Activated naive CD8-positive, alpha-beta T cell treated with anti-CD3 and anti-CD28 coated beads for 36 hours (primary cell): ENCODE measurements at regions not wholly inside any gene's neighbourhood (a gene's known extent, or its start where the extent isn't known, plus 50 kb on each side); places are given as distances from the start of the nearest gene placed in this dataset.
"Not testable (repeated sequence)": the region's sequence is repeated elsewhere in the genome, so short reads cannot be mapped to it uniquely, and the experiment has no call there.

ENCODE experiments used
- DNase-seq: peaks from one replicate; pipeline ENCODE4 v3.0.0; 2021
- H3K27ac Mint-ChIP-seq: one replicate; pipeline ENCODE4 v1.8.0; 2022; ENCODE audit warnings: mild to moderate bottlenecking, moderate library complexity, mixed read lengths
- H3K27me3 Mint-ChIP-seq: one replicate; pipeline ENCODE4 v1.8.0; 2022; ENCODE audit warnings: mild to moderate bottlenecking, mixed read lengths
- H3K36me3 Mint-ChIP-seq: one replicate; pipeline ENCODE4 v1.8.0; 2021; ENCODE audit warnings: mild to moderate bottlenecking, mixed read lengths
- H3K4me1 Mint-ChIP-seq: one replicate; pipeline ENCODE4 v1.8.0; 2021; ENCODE audit warnings: mixed read lengths
- H3K4me3 Mint-ChIP-seq: one replicate; pipeline ENCODE4 v1.8.0; 2022; ENCODE audit warnings: mild to moderate bottlenecking, moderate library complexity, mixed read lengths
- H3K9me3 Mint-ChIP-seq: one replicate; pipeline ENCODE4 v1.8.0; 2022; ENCODE audit warnings: mixed read lengths

DNA sequence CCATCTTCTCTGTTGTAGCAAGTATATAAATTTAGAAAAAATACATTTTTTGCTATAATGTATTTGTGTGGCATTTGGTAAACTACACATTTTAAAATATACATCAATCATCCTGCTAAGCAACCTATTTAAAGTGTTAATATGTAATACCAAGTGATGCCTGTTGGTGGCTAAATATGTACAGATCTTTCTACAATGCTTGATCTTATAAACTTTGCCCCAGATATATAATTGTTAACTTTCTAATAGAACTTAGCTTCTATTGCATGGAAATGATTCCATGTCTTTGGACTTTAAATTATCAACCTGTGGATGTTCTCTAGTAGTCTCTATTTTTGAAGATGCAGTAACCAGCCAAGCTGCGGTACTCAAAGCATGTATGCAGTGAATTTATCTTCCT lies 1260.4 kb upstream of the RAG2 start:
- no peaks in the 10 kb centered on the region for H3K27me3 Mint-ChIP-seq
- H3K4me3 Mint-ChIP-seq: no peak overlapping the region
- no peaks in the 10 kb centered on the region for H3K4me1 Mint-ChIP-seq
- H3K27ac Mint-ChIP-seq: no peak overlapping the region
- no peak for DNase-seq
- H3K36me3 Mint-ChIP-seq: no peaks in the 10 kb centered on the region
- H3K9me3 Mint-ChIP-seq: peaks cover 5% of the 10 kb centered on the region

DNA sequence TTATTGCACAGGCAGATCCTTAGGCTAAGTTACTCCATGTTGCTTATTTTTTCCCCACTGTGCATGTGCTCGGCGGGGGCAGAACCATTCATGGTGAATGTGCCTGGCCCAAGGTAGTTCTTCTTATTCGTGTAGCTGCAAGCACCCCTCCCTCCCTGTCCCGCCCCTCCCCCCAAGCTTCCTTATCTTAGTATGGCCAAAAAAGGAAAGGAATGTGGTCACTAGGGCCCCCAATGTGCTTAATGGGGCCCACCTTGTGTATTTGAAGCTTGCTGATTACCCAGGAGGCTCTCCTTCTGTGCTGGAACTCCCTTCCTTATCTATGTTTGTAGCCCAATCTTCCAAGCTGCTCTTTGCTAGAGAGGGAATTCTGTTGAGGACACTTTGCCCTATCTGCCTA lies 1259.7 kb upstream of the RAG2 start:
- Mint-ChIP-seq H3K4me1 (no peaks in the 10 kb centered on the region), H3K9me3 (peaks cover 5% of the 10 kb centered on the region), H3K36me3 (no peaks in the 10 kb centered on the region), H3K27ac (no peak overlapping the region), H3K27me3 (no peaks in the 10 kb centered on the region), H3K4me3 (no peak overlapping the region)
- DNase-seq: no peak

DNA sequence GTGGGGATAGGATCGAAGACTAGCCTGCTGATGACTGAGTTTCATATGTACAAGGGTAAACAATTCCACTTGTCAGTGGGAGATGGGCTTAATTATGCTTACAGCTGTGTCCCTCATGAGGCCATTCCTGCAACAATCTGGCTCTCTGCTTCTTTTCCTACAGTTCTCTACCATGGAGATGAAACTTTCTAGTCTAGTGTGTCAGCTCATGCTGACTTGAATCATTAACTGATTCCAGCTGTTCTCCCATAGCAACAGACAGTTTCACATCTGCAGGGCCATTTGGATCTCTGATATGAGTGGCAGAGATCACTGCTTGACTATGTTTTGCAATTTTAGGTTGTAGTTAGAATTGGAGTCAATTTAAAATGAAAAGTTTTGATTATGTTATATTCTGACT lies 1251.7 kb upstream of the RAG2 start:
- Mint-ChIP-seq H3K4me3 (no peak overlapping the region), H3K4me1 (no peaks in the 10 kb centered on the region), H3K9me3 (peaks cover 6% of the 10 kb centered on the region), H3K27me3 (no peaks in the 10 kb centered on the region), H3K36me3 (no peaks in the 10 kb centered on the region), H3K27ac (no peak overlapping the region)
- DNase-seq: no peak

DNA sequence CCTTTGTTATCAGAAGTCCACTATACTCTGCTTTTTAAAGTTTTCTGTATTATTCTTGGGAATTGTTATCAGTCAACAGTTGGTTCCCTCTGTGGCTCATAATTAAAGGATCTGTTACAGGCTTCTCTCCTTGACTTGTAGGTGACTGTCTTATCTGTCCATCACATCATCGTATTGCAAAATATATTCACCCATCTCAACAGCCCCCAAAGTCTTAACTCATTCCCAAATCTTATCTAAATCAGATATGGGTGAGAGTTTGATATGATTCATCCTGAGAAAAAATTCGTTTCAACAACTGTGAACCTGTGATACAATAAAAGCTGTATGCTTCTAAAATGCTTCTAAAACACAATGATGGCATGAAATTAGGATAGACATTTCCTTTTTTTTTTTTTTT lies 1245.6 kb upstream of the RAG2 start:
- no peak overlapping the region for H3K27ac Mint-ChIP-seq
- H3K36me3 Mint-ChIP-seq: no peaks in the 10 kb centered on the region
- H3K27me3 Mint-ChIP-seq: no peaks in the 10 kb centered on the region
- DNase-seq: no peak
- H3K4me1 Mint-ChIP-seq: no peaks in the 10 kb centered on the region
- H3K9me3 Mint-ChIP-seq: peaks cover 9% of the 10 kb centered on the region
- no peak overlapping the region for H3K4me3 Mint-ChIP-seq

DNA sequence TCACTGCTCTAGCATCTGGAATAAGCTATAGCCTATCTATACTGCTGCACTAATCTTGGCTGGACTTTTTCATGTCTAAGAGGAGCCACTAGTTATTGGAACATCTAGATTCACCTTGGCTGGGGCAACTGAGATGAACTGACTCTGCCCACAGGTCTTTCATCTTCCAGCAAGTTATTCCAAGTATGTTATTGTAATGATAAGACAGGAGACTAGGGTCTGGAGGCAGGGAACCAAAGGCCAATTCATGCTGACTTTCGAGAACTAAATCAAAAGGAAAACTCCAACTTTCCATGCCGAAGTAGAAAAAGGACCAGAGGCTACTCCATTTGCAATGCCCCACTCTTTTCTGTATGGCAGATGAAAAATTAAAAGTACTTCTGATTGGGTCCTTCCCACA lies 1243.0 kb upstream of the RAG2 start:
- Mint-ChIP-seq H3K4me1 (no peaks in the 10 kb centered on the region), H3K36me3 (no peaks in the 10 kb centered on the region), H3K27ac (no peak overlapping the region), H3K4me3 (no peak overlapping the region), H3K9me3 (peaks cover 9% of the 10 kb centered on the region), H3K27me3 (no peaks in the 10 kb centered on the region)
- no peak for DNase-seq

DNA sequence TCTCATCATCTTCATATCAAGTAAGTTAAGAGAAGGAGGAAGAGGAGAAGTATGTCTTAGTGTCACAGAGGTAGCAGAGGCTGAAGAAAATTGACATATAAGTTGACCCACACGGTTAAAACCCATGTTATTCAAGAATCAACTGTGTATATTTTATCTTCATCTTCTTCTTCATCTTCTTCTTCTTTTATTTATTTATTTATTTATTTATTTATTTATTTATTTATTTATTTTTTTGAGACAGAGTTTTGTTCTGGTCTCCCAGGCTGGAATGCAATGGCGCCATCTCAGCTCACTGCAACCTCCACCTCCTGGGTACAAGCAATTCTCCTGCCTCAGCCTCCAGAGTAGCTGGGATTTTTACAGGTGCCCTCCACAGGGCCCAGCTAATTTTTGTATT lies 1242.3 kb upstream of the RAG2 start:
- not testable (repeated sequence) for H3K27me3 Mint-ChIP-seq, H3K9me3 Mint-ChIP-seq, DNase-seq, H3K36me3 Mint-ChIP-seq, H3K4me3 Mint-ChIP-seq, H3K27ac Mint-ChIP-seq, H3K4me1 Mint-ChIP-seq

DNA sequence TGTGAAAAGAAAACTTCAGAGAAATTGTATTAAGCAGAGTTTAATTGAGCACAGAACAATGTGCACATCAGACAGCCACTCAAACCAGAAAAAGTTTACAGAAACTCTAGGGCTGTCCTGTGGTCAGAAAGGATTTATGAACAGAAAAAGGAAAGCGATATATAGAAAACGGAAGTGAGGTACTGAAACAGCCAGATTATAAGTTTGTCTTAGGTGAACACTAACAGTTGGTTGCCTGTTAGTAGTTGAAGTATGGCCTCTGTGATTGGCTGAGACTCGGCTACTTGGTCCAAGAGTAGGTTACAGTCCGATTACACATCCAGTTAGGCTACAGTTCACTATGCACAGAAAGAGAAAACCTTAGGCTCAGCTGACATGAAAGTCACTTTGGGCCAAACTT lies 1232.5 kb upstream of the RAG2 start:
- H3K4me3 Mint-ChIP-seq: no peak overlapping the region
- no peaks in the 10 kb centered on the region for H3K36me3 Mint-ChIP-seq
- no peak for DNase-seq
- H3K9me3 Mint-ChIP-seq: no peaks in the 10 kb centered on the region
- no peaks in the 10 kb centered on the region for H3K27me3 Mint-ChIP-seq
- no peaks in the 10 kb centered on the region for H3K4me1 Mint-ChIP-seq
- H3K27ac Mint-ChIP-seq: no peak overlapping the region

DNA sequence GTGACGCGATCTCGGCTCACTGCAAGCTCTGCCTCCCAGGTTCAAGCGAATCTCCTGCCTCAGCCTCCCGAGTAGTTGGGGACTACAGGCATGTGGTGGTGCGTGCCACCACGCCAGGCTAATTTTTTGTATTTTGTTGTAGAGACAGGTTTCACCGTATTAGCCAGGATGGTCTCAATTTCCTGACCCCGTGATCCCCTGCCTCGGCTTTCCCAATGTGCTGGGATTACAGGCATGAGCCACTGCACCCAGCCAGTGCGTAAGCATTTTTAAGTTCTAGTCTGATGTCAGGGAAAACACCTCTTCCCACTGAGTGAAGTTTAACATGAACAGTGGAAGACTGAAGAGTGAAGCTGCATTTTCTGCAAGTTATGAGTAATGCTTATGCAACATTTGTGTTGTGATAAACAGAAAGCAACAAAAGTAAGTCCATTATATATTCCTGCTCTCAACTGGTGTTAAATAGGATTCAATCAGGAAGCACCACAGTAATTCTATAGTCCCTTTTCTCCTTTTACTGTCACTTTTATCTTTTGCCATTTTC lies 1219.8 kb upstream of the RAG2 start:
- Mint-ChIP-seq H3K4me3 (no peak overlapping the region), H3K4me1 (no peaks in the 10 kb centered on the region), H3K27ac (no peak overlapping the region), H3K36me3 (no peaks in the 10 kb centered on the region), H3K9me3 (peaks cover 8% of the 10 kb centered on the region), H3K27me3 (no peaks in the 10 kb centered on the region)
- no peak for DNase-seq

DNA sequence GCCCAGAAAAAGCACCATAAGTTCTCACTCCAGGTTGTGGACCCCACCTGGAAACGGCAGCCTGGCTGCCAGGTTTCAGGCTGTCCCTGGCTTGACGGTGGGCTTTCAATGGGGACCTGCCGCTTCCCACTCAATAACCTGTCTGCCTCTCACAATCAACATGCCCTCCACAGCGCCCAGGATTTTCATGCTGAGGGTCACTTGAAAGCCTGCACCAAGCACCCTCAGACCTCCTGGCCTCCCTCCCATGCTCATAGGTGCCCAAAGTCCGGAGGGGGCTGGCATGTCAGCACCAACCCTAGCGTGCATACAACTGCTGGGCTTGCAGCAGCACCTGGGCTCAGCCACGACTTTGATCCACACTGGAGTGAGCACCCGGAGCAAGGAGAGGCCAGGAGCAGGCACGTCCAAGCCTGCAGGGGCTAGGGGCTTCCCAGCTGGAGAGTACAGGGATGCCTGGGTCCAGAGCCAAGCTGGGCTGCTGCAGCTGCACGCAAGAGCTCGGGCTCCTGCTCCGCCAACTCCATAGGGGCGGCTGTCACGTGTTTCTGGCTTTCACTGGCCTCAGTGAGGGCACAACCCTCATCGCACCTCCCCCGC lies 1214.3 kb upstream of the RAG2 start:
- H3K36me3 Mint-ChIP-seq: no peaks in the 10 kb centered on the region
- no peaks in the 10 kb centered on the region for H3K27me3 Mint-ChIP-seq
- no peak overlapping the region for H3K27ac Mint-ChIP-seq
- H3K4me3 Mint-ChIP-seq: no peak overlapping the region
- no peak for DNase-seq
- H3K4me1 Mint-ChIP-seq: no peaks in the 10 kb centered on the region
- H3K9me3 Mint-ChIP-seq: no peaks in the 10 kb centered on the region

DNA sequence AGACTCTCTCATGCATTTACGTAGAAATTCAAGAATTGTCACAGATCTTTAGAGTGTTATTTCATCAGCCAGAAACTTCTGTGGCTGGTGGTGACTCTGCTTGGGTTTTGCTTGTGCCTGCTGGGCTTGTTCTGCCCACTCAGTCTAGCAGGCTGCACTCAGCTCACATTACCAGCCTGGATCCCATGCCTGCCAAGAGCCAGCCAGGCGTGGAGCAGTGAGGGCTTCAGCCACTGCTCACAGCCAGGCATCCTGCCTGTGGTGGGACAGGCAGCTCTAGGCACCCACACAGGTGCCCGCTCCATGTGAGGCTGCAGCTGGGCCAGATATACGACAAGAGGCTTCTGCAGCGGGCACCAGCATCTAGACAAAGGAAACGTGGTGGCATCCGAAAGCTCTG lies 1213.3 kb upstream of the RAG2 start:
- H3K27me3 Mint-ChIP-seq: no peaks in the 10 kb centered on the region
- DNase-seq: no peak
- no peak overlapping the region for H3K4me3 Mint-ChIP-seq
- H3K27ac Mint-ChIP-seq: no peak overlapping the region
- H3K4me1 Mint-ChIP-seq: no peaks in the 10 kb centered on the region
- no peaks in the 10 kb centered on the region for H3K36me3 Mint-ChIP-seq
- no peaks in the 10 kb centered on the region for H3K9me3 Mint-ChIP-seq

DNA sequence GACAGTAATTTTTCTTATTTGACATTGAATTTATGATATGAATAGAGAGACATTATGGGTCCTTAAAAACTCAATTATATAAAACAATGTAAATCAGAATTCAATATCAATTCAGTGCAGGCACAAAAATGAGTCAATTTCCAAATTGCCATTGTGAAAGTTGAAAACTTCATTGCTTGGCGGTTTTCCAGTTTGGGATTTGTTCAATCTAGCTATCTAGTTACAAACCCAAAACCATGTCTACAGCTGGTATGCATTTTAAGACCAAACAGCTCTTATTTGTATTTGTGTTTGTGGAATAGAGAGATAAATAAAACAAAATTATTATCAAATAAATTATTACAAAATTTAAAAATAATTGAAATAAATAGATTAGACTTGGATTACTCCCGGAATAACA lies 1206.6 kb upstream of the RAG2 start:
- no peaks in the 10 kb centered on the region for H3K4me1 Mint-ChIP-seq
- no peak overlapping the region for H3K4me3 Mint-ChIP-seq
- no peak for DNase-seq
- no peak overlapping the region for H3K27ac Mint-ChIP-seq
- peaks cover 7% of the 10 kb centered on the region for H3K9me3 Mint-ChIP-seq
- no peaks in the 10 kb centered on the region for H3K36me3 Mint-ChIP-seq
- H3K27me3 Mint-ChIP-seq: no peaks in the 10 kb centered on the region

DNA sequence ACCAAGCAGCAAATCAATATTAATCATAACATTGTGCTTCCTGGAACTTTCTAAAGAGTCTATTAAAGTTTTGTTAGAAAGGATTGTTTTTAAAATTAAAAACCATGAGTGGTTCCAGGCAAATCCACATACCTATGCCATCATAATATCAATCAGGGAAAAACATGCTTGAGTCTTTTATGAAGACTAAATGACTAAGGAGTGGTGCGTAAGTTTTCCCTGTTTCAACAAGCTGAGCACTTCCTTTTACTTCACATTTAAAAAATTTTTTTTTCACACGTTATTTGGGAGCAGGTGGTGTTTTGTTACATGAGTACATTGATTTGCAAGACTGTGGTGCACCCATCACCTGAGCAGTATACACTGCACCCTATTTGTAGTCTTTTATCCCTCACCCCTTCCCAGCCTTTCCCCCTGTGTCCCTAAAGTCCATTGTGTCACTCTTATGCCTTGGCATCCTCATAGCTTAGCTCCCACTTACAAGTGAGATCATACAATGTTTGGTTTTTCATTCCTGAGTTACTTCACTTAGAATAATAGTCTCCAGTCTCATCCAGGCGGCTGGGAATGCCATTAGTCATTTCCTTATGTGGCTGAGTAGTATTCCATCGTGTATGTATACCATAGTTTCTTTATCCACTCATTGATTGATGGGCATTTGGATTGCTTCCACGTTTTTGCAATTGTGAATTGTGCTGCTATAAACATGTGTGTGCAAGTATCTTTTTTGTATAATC lies 1190.3 kb upstream of the RAG2 start:
- DNase-seq: no peak
- Mint-ChIP-seq H3K9me3 (peaks cover 16% of the 10 kb centered on the region), H3K4me1 (no peaks in the 10 kb centered on the region), H3K27ac (no peak overlapping the region), H3K36me3 (no peaks in the 10 kb centered on the region), H3K4me3 (no peak overlapping the region), H3K27me3 (no peaks in the 10 kb centered on the region)

DNA sequence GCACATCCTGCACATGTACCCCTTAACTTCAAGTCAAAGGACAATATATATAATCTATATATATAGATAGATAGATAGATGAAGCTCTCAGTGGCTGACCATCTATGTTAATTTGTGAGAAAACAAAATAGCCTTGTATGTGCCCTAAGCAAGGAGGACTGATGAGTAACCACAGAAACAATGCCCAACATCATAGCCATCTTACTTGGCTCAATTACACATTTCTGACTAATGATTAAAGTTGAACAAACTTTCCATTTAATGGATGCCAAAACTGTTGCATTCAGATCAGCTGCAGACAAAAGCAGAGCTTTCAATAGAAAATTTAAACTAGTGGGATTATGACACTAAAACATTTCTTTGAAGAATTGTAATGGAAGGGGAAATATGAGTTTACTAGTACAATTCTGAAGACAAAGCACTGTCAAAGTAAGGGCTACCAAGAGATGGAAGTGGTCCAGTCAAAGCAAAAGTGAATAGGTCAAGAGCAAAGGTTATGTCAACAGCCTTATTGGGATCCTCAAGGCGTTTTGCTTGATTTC lies 1188.2 kb upstream of the RAG2 start:
- H3K36me3 Mint-ChIP-seq: no peaks in the 10 kb centered on the region
- DNase-seq: no peak
- no peaks in the 10 kb centered on the region for H3K4me1 Mint-ChIP-seq
- H3K9me3 Mint-ChIP-seq: peaks cover 29% of the 10 kb centered on the region
- no peak overlapping the region for H3K4me3 Mint-ChIP-seq
- H3K27ac Mint-ChIP-seq: no peak overlapping the region
- no peaks in the 10 kb centered on the region for H3K27me3 Mint-ChIP-seq

DNA sequence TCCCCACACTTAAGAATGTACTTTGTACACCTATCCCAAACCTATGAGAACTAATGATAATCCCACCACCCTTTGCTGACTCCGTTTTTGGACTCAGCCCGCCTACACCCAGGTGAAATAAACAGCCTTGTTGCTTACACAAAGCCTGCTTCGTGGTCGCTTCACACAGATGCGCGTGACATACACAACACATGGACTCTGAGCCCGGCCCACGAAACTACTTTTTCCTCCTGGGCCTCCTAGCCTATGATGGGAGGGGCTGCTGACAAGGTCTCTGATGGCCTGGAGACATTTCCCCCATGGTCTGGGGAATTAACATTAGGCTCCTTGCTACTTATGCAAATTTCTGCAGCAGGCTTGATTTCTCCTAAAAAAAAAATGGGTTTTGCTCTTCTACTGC lies 1176.4 kb upstream of the RAG2 start:
- Mint-ChIP-seq H3K4me1 (no peaks in the 10 kb centered on the region), H3K27me3 (no peaks in the 10 kb centered on the region), H3K9me3 (peaks cover 5% of the 10 kb centered on the region), H3K27ac (no peak overlapping the region), H3K4me3 (no peak overlapping the region), H3K36me3 (no peaks in the 10 kb centered on the region)
- no peak for DNase-seq

DNA sequence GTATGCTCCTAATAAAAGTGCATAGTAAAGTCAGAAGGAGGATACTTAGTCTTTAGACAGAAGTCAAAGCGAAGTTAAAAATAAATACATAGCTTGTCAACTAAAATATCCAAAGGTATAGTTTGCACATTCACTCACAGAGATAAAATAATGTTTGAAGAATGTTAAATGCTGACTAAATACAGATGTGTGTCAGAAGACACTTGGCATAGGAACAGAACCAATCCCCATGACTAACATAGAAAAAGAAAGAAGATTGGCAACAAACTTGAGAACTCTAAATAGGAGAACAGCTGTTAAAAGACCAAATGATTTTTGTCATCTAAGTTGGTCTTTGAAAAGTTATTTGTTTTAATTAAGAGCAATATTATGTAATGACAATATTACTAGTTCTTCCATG lies 1172.1 kb upstream of the RAG2 start:
- H3K4me3 Mint-ChIP-seq: no peak overlapping the region
- H3K9me3 Mint-ChIP-seq: peaks cover 2% of the 10 kb centered on the region
- no peak overlapping the region for H3K27ac Mint-ChIP-seq
- no peak for DNase-seq
- H3K36me3 Mint-ChIP-seq: no peaks in the 10 kb centered on the region
- no peaks in the 10 kb centered on the region for H3K4me1 Mint-ChIP-seq
- H3K27me3 Mint-ChIP-seq: no peaks in the 10 kb centered on the region

DNA sequence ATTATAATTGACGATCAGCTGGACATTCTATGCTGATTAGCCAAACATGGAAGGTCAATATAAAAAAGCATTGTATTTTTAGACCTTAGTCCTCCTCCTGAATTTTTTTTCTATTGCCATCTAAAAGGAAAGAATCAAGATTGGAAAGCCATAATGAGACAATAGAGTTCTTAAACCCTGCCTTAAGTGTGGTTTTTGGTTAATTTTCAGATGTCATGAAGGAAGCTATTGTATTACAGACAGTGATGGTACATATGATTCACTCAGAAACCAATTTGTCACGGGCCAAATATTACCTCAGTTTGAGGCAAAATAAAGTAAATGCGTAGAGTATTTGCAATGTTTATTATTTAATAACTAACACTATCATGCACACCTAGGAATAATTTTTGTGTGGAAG lies 1164.0 kb upstream of the RAG2 start:
- H3K9me3 Mint-ChIP-seq: no peaks in the 10 kb centered on the region
- H3K27me3 Mint-ChIP-seq: no peaks in the 10 kb centered on the region
- H3K4me3 Mint-ChIP-seq: no peak overlapping the region
- DNase-seq: no peak
- no peaks in the 10 kb centered on the region for H3K4me1 Mint-ChIP-seq
- H3K36me3 Mint-ChIP-seq: no peaks in the 10 kb centered on the region
- H3K27ac Mint-ChIP-seq: no peak overlapping the region
